ENCODE measurements at regions not wholly inside any gene's neighbourhood (a gene's known extent, or its start where the extent isn't known, plus 50 kb on each side); places are given as distances from the start of the nearest gene placed in this dataset.
"Not testable (repeated sequence)": the region's sequence is repeated elsewhere in the genome, so short reads cannot be mapped to it uniquely, and the experiment has no call there.

DNA sequence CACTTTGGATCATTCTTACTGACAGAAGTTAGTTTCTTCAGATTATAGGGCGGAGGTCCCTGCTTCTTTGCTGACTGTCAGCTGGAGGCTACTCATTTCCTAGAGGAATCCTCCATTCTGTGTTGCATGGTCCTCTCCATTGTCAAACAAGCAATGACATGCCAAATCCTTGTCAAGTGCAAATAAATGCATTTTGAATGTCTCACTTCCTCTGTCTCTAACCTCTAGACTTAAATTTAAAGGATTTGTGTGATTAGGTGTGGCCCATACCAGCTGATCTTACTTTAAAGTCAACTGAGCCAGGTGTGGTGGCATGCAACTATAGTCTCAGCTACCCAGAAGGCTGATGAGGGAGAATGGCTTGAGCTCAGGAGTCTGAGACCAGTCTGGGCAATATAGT, 458.4 kb upstream of the CCDC179 start:
- H3K4me1 ChIP-seq = no peaks in the 10 kb centered on the region
- TF ChIP-seq, protein P1, sequence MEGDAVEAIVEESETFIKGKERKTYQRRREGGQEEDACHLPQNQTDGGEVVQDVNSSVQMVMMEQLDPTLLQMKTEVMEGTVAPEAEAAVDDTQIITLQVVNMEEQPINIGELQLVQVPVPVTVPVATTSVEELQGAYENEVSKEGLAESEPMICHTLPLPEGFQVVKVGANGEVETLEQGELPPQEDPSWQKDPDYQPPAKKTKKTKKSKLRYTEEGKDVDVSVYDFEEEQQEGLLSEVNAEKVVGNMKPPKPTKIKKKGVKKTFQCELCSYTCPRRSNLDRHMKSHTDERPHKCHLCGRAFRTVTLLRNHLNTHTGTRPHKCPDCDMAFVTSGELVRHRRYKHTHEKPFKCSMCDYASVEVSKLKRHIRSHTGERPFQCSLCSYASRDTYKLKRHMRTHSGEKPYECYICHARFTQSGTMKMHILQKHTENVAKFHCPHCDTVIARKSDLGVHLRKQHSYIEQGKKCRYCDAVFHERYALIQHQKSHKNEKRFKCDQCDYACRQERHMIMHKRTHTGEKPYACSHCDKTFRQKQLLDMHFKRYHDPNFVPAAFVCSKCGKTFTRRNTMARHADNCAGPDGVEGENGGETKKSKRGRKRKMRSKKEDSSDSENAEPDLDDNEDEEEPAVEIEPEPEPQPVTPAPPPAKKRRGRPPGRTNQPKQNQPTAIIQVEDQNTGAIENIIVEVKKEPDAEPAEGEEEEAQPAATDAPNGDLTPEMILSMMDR (IDR thresholded peaks at IDR 0.05; ENCODE audit: insufficient read depth in 1 of 2, low read depth in 1 of 2, low read length in 1 of 2, severe bottlenecking in 1 of 2, unreplicated experiment in 1 of 2) = no peak
- Mint-ChIP-seq H3K4me3 (ENCODE audit: unreplicated experiment) (no peak overlapping the region), H3K36me3 (ENCODE audit: insufficient read depth, unreplicated experiment) (no peaks in the 10 kb centered on the region), H3K27ac (ENCODE audit: unreplicated experiment) (no peak overlapping the region), H3K4me1 (ENCODE audit: low read depth, unreplicated experiment) (no peaks in the 10 kb centered on the region), H3K27me3 (ENCODE audit: insufficient read depth, unreplicated experiment) (no peaks in the 10 kb centered on the region), H3K9me3 (ENCODE audit: unreplicated experiment) (peaks cover 31% of the 10 kb centered on the region)
- peaks cover 4% of the 10 kb centered on the region; the same call in 1 of the 2 replicates for H3K9me3 ChIP-seq
- BruUV-seq (replicated peaks) = no TSS peak
- POLR2A ChIA-PET = no interaction called here
- CTCF ChIA-PET = no interaction called here
- H3K36me3 ChIP-seq (ENCODE audit: control insufficient read depth, insufficient read depth, low read length) = no peaks in the 10 kb centered on the region
- no peaks in the 10 kb centered on the region for H3K27me3 ChIP-seq (replicated peaks; ENCODE audit: control insufficient read depth, insufficient read depth, low read length)
- DNase-seq = no peak
- no peak overlapping the region for H3K4me3 ChIP-seq (ENCODE audit: low read depth, low read length)
- intact Hi-C loops (cut with micrococcal nuclease; ENCODE audit: unreplicated experiment) = no loop called here

DNA sequence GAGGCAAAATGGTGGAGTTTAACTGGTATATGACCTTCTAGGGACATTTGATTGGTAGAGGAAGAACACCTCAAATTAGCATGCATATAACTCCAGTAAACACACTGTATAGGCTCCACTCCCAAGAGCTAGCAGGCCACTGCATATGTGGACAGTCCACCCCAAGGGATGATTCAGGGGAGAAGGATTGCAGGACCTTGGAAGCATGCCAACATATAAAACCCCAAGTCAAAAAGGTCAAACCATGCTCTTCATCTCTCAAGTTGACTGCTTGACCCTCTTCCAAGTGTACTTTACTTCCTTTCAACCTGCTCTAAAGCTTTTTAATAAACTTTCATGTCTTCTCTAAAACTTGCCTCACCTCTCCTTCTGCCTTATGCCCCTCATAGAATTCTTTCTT, 459.9 kb upstream of the CCDC179 start:
- no peaks in the 10 kb centered on the region for H3K36me3 ChIP-seq (ENCODE audit: control insufficient read depth, insufficient read depth, low read length)
- TF ChIP-seq, protein P1 (IDR thresholded peaks at IDR 0.05; ENCODE audit: insufficient read depth in 1 of 2, low read depth in 1 of 2, low read length in 1 of 2, severe bottlenecking in 1 of 2, unreplicated experiment in 1 of 2) = no peak
- no peaks in the 10 kb centered on the region for H3K27me3 ChIP-seq (replicated peaks; ENCODE audit: control insufficient read depth, insufficient read depth, low read length)
- H3K4me1 ChIP-seq = no peaks in the 10 kb centered on the region
- peaks cover 37% of the 10 kb centered on the region for H3K9me3 Mint-ChIP-seq (ENCODE audit: unreplicated experiment)
- no TSS peak for BruUV-seq (replicated peaks)
- no peaks in the 10 kb centered on the region for H3K36me3 Mint-ChIP-seq (ENCODE audit: insufficient read depth, unreplicated experiment)
- peaks cover 4% of the 10 kb centered on the region; the same call in 1 of the 2 replicates for H3K9me3 ChIP-seq
- no peaks in the 10 kb centered on the region for H3K4me1 Mint-ChIP-seq (ENCODE audit: low read depth, unreplicated experiment)
- no peak overlapping the region for H3K4me3 ChIP-seq (ENCODE audit: low read depth, low read length)
- POLR2A ChIA-PET = no interaction called here
- intact Hi-C loops (cut with micrococcal nuclease; ENCODE audit: unreplicated experiment) = no loop called here
- CTCF ChIA-PET = no interaction called here
- no peaks in the 10 kb centered on the region for H3K27me3 Mint-ChIP-seq (ENCODE audit: insufficient read depth, unreplicated experiment)
- no peak overlapping the region for H3K27ac Mint-ChIP-seq (ENCODE audit: unreplicated experiment)
- no peak for DNase-seq
- H3K4me3 Mint-ChIP-seq (ENCODE audit: unreplicated experiment) = no peak overlapping the region

- POLR2A ChIA-PET; H3K27ac Mint-ChIP-seq (ENCODE audit: unreplicated experiment); H3K27me3 Mint-ChIP-seq (ENCODE audit: insufficient read depth, unreplicated experiment); intact Hi-C loops (cut with micrococcal nuclease; ENCODE audit: unreplicated experiment); H3K4me1 Mint-ChIP-seq (ENCODE audit: low read depth, unreplicated experiment); DNase-seq; BruUV-seq (replicated peaks); H3K4me3 Mint-ChIP-seq (ENCODE audit: unreplicated experiment); H3K9me3 Mint-ChIP-seq (ENCODE audit: unreplicated experiment); H3K27me3 ChIP-seq (replicated peaks; ENCODE audit: control insufficient read depth, insufficient read depth, low read length); H3K9me3 ChIP-seq; H3K36me3 Mint-ChIP-seq (ENCODE audit: insufficient read depth, unreplicated experiment); H3K4me3 ChIP-seq (ENCODE audit: low read depth, low read length); CTCF ChIA-PET; H3K36me3 ChIP-seq (ENCODE audit: control insufficient read depth, insufficient read depth, low read length); H3K4me1 ChIP-seq: not testable (repeated sequence)
These were observed 475.3 kb upstream of the CCDC179 start for GRCh38 chr11:23335586-23335985.

DNA sequence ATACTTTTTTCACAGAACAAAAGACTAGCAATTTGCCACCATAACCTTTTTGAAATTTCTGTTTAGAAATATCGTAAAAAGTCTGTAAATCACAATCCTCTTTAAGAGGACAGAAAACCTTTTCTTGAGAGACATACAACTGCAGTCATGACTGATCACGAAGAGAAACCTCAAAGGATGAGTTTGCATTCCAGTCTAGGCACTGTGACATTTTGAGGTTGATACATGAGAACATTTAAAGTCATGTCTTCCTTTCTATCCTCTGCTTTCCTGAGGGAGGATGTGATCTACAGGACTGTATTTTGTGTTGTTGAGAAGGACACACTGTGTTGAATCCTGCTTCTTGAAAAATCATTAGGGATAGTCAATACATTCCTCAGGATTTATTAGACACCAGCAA, 476.7 kb upstream of the CCDC179 start:
- H3K36me3 Mint-ChIP-seq (ENCODE audit: insufficient read depth, unreplicated experiment) = no peaks in the 10 kb centered on the region
- H3K9me3 Mint-ChIP-seq (ENCODE audit: unreplicated experiment) = no peaks in the 10 kb centered on the region
- no peak for DNase-seq
- no peak overlapping the region for H3K4me3 Mint-ChIP-seq (ENCODE audit: unreplicated experiment)
- ChIA-PET CTCF (no interaction called here), POLR2A (no interaction called here)
- Histone ChIP-seq H3K9me3 (no peaks in the 10 kb centered on the region), H3K27me3 (replicated peaks; ENCODE audit: control insufficient read depth, insufficient read depth, low read length) (no peaks in the 10 kb centered on the region), H3K4me3 (ENCODE audit: low read depth, low read length) (no peak overlapping the region), H3K4me1 (no peaks in the 10 kb centered on the region), H3K36me3 (ENCODE audit: control insufficient read depth, insufficient read depth, low read length) (no peaks in the 10 kb centered on the region)
- TF ChIP-seq, protein P1 (IDR thresholded peaks at IDR 0.05; ENCODE audit: insufficient read depth in 1 of 2, low read depth in 1 of 2, low read length in 1 of 2, severe bottlenecking in 1 of 2, unreplicated experiment in 1 of 2) = no peak
- no peaks in the 10 kb centered on the region for H3K4me1 Mint-ChIP-seq (ENCODE audit: low read depth, unreplicated experiment)
- no peak overlapping the region for H3K27ac Mint-ChIP-seq (ENCODE audit: unreplicated experiment)
- no TSS peak for BruUV-seq (replicated peaks)
- intact Hi-C loops (cut with micrococcal nuclease; ENCODE audit: unreplicated experiment) = no loop called here
- H3K27me3 Mint-ChIP-seq (ENCODE audit: insufficient read depth, unreplicated experiment) = no peaks in the 10 kb centered on the region
